Liver (tissue), 8 donors: ENCODE measurements at regions not wholly inside any gene's neighbourhood (a gene's known extent, or its start where the extent isn't known, plus 50 kb on each side); places are given as distances from the start of the nearest gene placed in this dataset.

Experiments
- DNase-seq: peaks from one replicate; pipeline ENCODE4 v3.0.0-alpha.2; 2017; ENCODE audit warnings: low spot score
- H3K27ac ChIP-seq, 2 donors: one replicate each; pipeline ENCODE4 v1.7.0; 2013; ENCODE audit warnings: inconsistent platforms in 2 of 2, low read length in 2 of 2, control low read depth in 1 of 2, low read depth in 1 of 2, mild to moderate bottlenecking in 1 of 2
- H3K27me3 ChIP-seq, 4 donors: one replicate each; pipeline versions ENCODE4 v1.6.1 to v1.7.0; 2013; ENCODE audit warnings: low read length in 3 of 4, inconsistent platforms in 1 of 4, mild to moderate bottlenecking in 1 of 4, moderate library complexity in 1 of 4; ENCODE audit not compliant: control insufficient read depth in 4 of 4, insufficient read depth in 4 of 4
- H3K36me3 ChIP-seq, 4 donors: one replicate each; pipeline versions ENCODE4 v1.6.1 to v1.7.0; 2013; ENCODE audit warnings: low read length in 3 of 4, mild to moderate bottlenecking in 3 of 4, low read depth in 1 of 4, moderate library complexity in 1 of 4; ENCODE audit not compliant: control insufficient read depth in 4 of 4, insufficient read depth in 3 of 4
- H3K4me1 ChIP-seq, 4 donors: one replicate each; pipeline versions ENCODE4 v1.6.1 to v1.7.0; 2013; ENCODE audit warnings: low read length in 3 of 4, mild to moderate bottlenecking in 3 of 4, moderate library complexity in 1 of 4; ENCODE audit not compliant: control insufficient read depth in 4 of 4, insufficient read depth in 4 of 4
- H3K4me3 ChIP-seq, 3 donors: one replicate each; pipeline versions ENCODE4 v1.6.1 to v1.7.0; 2013; ENCODE audit warnings: low read length in 3 of 3, control low read depth in 1 of 3, low read depth in 1 of 3, mild to moderate bottlenecking in 1 of 3
- H3K9ac ChIP-seq, 2 donors: one replicate each; pipeline ENCODE4 v1.7.0; 2013; ENCODE audit warnings: low read length in 2 of 2, mild to moderate bottlenecking in 2 of 2, moderate library complexity in 2 of 2, control low read depth in 1 of 2, low read depth in 1 of 2
- H3K9me3 ChIP-seq, 4 donors: one replicate each; pipeline versions ENCODE4 v1.6.1 to v1.7.0; 2013; ENCODE audit warnings: low read length in 3 of 4; ENCODE audit not compliant: control insufficient read depth in 4 of 4
- ATF3 ChIP-seq: IDR thresholded peaks from 2 replicates; pipeline ENCODE4 v1.6.1; 2016; ENCODE audit warnings: antibody characterized with exemption
- CTCF ChIP-seq: fragments of 150-350 bp; IDR thresholded peaks from 2 replicates; pipeline ENCODE4 v1.5.1; 2017; ENCODE audit warnings: improper control_type of control experiment, low read depth, low read length; ENCODE audit not compliant: missing input control
- EGR1 ChIP-seq, 2 donors: IDR thresholded peaks; 2 replicates each; pipeline ENCODE4 v1.6.1; 2016 to 2018; ENCODE audit warnings: antibody characterized with exemption in 2 of 2, low read depth in 2 of 2
- FOXA1 ChIP-seq: IDR thresholded peaks from 2 replicates; pipeline ENCODE4 v1.6.1; 2016; ENCODE audit warnings: antibody characterized with exemption
- FOXA2 ChIP-seq: IDR thresholded peaks from 2 replicates; pipeline ENCODE4 v1.6.1; 2016; ENCODE audit warnings: antibody characterized with exemption
- GABPA ChIP-seq, 2 donors: IDR thresholded peaks in 1 of 2; conservative IDR thresholded peaks in 1 of 2; 2 replicates each; pipeline ENCODE4 v1.6.1; 2016; ENCODE audit warnings: antibody characterized with exemption in 2 of 2, mild to moderate bottlenecking in 1 of 2, moderate library complexity in 1 of 2
- HNF4A ChIP-seq, 2 donors: conservative IDR thresholded peaks; 2 replicates each; pipeline ENCODE4 v1.6.1; 2016; ENCODE audit warnings: antibody characterized with exemption in 2 of 2, mild to moderate bottlenecking in 2 of 2
- HNF4G ChIP-seq: IDR thresholded peaks from 2 replicates; pipeline ENCODE4 v1.6.1; 2016; ENCODE audit warnings: antibody characterized with exemption
- JUND ChIP-seq, 2 donors: IDR thresholded peaks; 2 replicates each; pipeline ENCODE4 v1.6.1; 2016; ENCODE audit warnings: antibody characterized with exemption in 2 of 2
- MAX ChIP-seq: IDR thresholded peaks from 2 replicates; pipeline ENCODE4 v1.6.1; 2016; ENCODE audit warnings: antibody characterized with exemption
- NR2F2 ChIP-seq: IDR thresholded peaks from 2 replicates; pipeline ENCODE4 v1.6.1; 2016; ENCODE audit warnings: antibody characterized with exemption
- RAD21 ChIP-seq, 2 donors: IDR thresholded peaks; 2 replicates each; pipeline ENCODE4 v1.6.1; 2016; ENCODE audit warnings: antibody characterized with exemption in 2 of 2, mild to moderate bottlenecking in 2 of 2
- REST ChIP-seq: IDR thresholded peaks from 2 replicates; pipeline ENCODE4 v1.6.1; 2016; ENCODE audit warnings: antibody characterized with exemption, mild to moderate bottlenecking
- RXRA ChIP-seq, 2 donors: IDR thresholded peaks; 2 replicates each; pipeline ENCODE4 v1.6.1; 2017 to 2018; ENCODE audit warnings: antibody characterized with exemption in 2 of 2, mild to moderate bottlenecking in 1 of 2
- SP1 ChIP-seq: IDR thresholded peaks from 2 replicates; pipeline ENCODE4 v1.6.1; 2018; ENCODE audit warnings: antibody characterized with exemption, mild to moderate bottlenecking
- TAF1 ChIP-seq: conservative IDR thresholded peaks from 2 replicates; pipeline ENCODE4 v1.6.1; 2016; ENCODE audit warnings: antibody characterized with exemption, mild to moderate bottlenecking
- YY1 ChIP-seq: IDR thresholded peaks from 2 replicates; pipeline ENCODE4 v1.6.1; 2016; ENCODE audit warnings: antibody characterized with exemption, mild to moderate bottlenecking
- ZBTB33 ChIP-seq: IDR thresholded peaks from 2 replicates; pipeline ENCODE4 v1.6.1; 2016; ENCODE audit warnings: antibody characterized with exemption
- WGBS: extraction: QIAGEN DNeasy Blood & Tissue Kit; methylation state at CpG from one replicate; pipeline ENCODE4 v1.1.7; 2013; 5-methylcytosine and 5-hydroxymethylcytosine counted together
- donor health status: healthy.
- donor health status: healthy.
- donor health status: healthy.
- donor health status: healthy.
- donor health status: healthy.

- no peak overlapping the region for H3K27ac ChIP-seq
- DNase-seq = no peak
- WGBS = 65% methylated on average over 2 of the region's 2 CpGs
- no peaks in the 10 kb centered on the region for H3K27me3 ChIP-seq
- no peaks in the 10 kb centered on the region for H3K36me3 ChIP-seq
- no peak overlapping the region for H3K9ac ChIP-seq
- TF ChIP-seq SP1 = no peak
- TF ChIP-seq RAD21 (IDR thresholded peaks at IDR 0.05) = no peak
- TF ChIP-seq EGR1 (IDR thresholded peaks at IDR 0.05; ENCODE audit: low read depth in 2 of 2) = no peak
- no peak for TF ChIP-seq JUND (IDR thresholded peaks at IDR 0.05)
- no peak for TF ChIP-seq RXRA (IDR thresholded peaks at IDR 0.05)
- TF ChIP-seq TAF1 = no peak
- TF ChIP-seq MAX = no peak
- TF ChIP-seq HNF4G = no peak
- no peak for TF ChIP-seq HNF4A (conservative IDR thresholded peaks at IDR 0.05)
- no peak for TF ChIP-seq FOXA2
- TF ChIP-seq GABPA (IDR thresholded peaks at IDR 0.05 in 1 of 2, conservative IDR thresholded peaks at IDR 0.05 in 1 of 2) = no peak
- no peak for TF ChIP-seq NR2F2
- no peak for TF ChIP-seq REST
- peaks cover 0 to 4% (median 0%) of the 10 kb centered on the region in 4 donors for H3K4me1 ChIP-seq
- H3K4me3 ChIP-seq = no peak overlapping the region
- H3K9me3 ChIP-seq = no peaks in the 10 kb centered on the region
Observed at GRCh38 chr5:120153551-120153950, 310.5 kb upstream of the PRR16 start.

GRCh38 chr5:120155873-120156272, 308.2 kb upstream of the PRR16 start:
- TF ChIP-seq FOXA1 = no peak
- TF ChIP-seq JUND (IDR thresholded peaks at IDR 0.05) = peak in 1 of 2 donors; percentile 63
- TF ChIP-seq CTCF = no peak
- TF ChIP-seq TAF1 = no peak
- TF ChIP-seq HNF4A (conservative IDR thresholded peaks at IDR 0.05) = peak; percentile 52 to 84
- TF ChIP-seq ZBTB33 = peak; percentile 62
- no peak for TF ChIP-seq ATF3
- no peak for TF ChIP-seq NR2F2
- TF ChIP-seq FOXA2 = peak; percentile 44
- TF ChIP-seq RXRA (IDR thresholded peaks at IDR 0.05) = peak in 1 of 2 donors; percentile 55
- peak; percentile 78 for TF ChIP-seq MAX
- TF ChIP-seq SP1 = no peak
- TF ChIP-seq RAD21 (IDR thresholded peaks at IDR 0.05) = peak in 1 of 2 donors; percentile 31
- TF ChIP-seq GABPA (IDR thresholded peaks at IDR 0.05 in 1 of 2, conservative IDR thresholded peaks at IDR 0.05 in 1 of 2) = no peak
- peak; percentile 74 for TF ChIP-seq YY1
- no peak for TF ChIP-seq HNF4G
- TF ChIP-seq EGR1 (IDR thresholded peaks at IDR 0.05; ENCODE audit: low read depth in 2 of 2) = peak in 1 of 2 donors; percentile 44
- TF ChIP-seq REST = no peak
- H3K4me3 ChIP-seq = no peak overlapping the region
- H3K27ac ChIP-seq = no peak overlapping the region
- H3K9ac ChIP-seq = no peak overlapping the region
- H3K36me3 ChIP-seq = no peaks in the 10 kb centered on the region
- no peaks in the 10 kb centered on the region for H3K27me3 ChIP-seq
- no peaks in the 10 kb centered on the region for H3K9me3 ChIP-seq
- peaks cover 0 to 4% (median 0%) of the 10 kb centered on the region in 4 donors for H3K4me1 ChIP-seq
- DNase-seq = no peak
- WGBS = 26% methylated on average over 1 of the region's 1 CpG
